ENCODE measurements at regions not wholly inside any gene's neighbourhood (a gene's known extent, or its start where the extent isn't known, plus 50 kb on each side); places are given as distances from the start of the nearest gene placed in this dataset.

- no peak for DNase-seq
- no peaks in the 10 kb centered on the region for H3K9me3 ChIP-seq
- no peaks in the 10 kb centered on the region for H3K36me3 ChIP-seq
- H3K4me3 ChIP-seq: no peak overlapping the region
- H3K27me3 ChIP-seq: no peaks in the 10 kb centered on the region
- TF ChIP-seq CTCF (IDR thresholded peaks at IDR 0.05): no peak
- intact Hi-C loops (cut with DNase I): no loop called here
- H3K9ac ChIP-seq (ENCODE audit: low read depth in 2 of 2, low read length in 2 of 2): no peak overlapping the region
- H3K4me1 ChIP-seq: no peaks in the 10 kb centered on the region
- no peak overlapping the region for H3K27ac ChIP-seq
Observed at GRCh38 chr5:81907012-81907635, 64.7 kb upstream of the ATG10 start.

- no peak overlapping the region for H3K4me3 ChIP-seq
- no peaks in the 10 kb centered on the region for H3K4me1 ChIP-seq
- intact Hi-C loops (cut with DNase I): no loop called here
- no peaks in the 10 kb centered on the region for H3K9me3 ChIP-seq
- no peaks in the 10 kb centered on the region for H3K36me3 ChIP-seq
- no peaks in the 10 kb centered on the region for H3K27me3 ChIP-seq
- H3K9ac ChIP-seq (ENCODE audit: low read depth in 2 of 2, low read length in 2 of 2): no peak overlapping the region
- DNase-seq: no peak
- no peak for TF ChIP-seq CTCF (IDR thresholded peaks at IDR 0.05)
- H3K27ac ChIP-seq: no peak overlapping the region
Observed at GRCh38 chr5:81906086-81906485, 65.7 kb upstream of the ATG10 start.

- TF ChIP-seq CTCF (IDR thresholded peaks at IDR 0.05): no peak
- H3K4me3 ChIP-seq: no peak overlapping the region
- H3K4me1 ChIP-seq: no peaks in the 10 kb centered on the region
- H3K27ac ChIP-seq: no peak overlapping the region
- intact Hi-C loops (cut with DNase I): no loop called here
- no peaks in the 10 kb centered on the region for H3K36me3 ChIP-seq
- H3K9ac ChIP-seq (ENCODE audit: low read depth in 2 of 2, low read length in 2 of 2): no peak overlapping the region
- H3K27me3 ChIP-seq: no peaks in the 10 kb centered on the region
- H3K9me3 ChIP-seq: no peaks in the 10 kb centered on the region
- no peak for DNase-seq
Observed at GRCh38 chr5:81904861-81905260, 67.0 kb upstream of the ATG10 start.

GRCh38 chr5:81904166-81904565 lies 67.7 kb upstream of the ATG10 start:
- Histone ChIP-seq H3K4me1 (no peaks in the 10 kb centered on the region), H3K27ac (no peak overlapping the region), H3K9ac (ENCODE audit: low read depth in 2 of 2, low read length in 2 of 2) (no peak overlapping the region), H3K4me3 (no peak overlapping the region), H3K36me3 (no peaks in the 10 kb centered on the region), H3K27me3 (no peaks in the 10 kb centered on the region), H3K9me3 (no peaks in the 10 kb centered on the region)
- no peak for TF ChIP-seq CTCF (IDR thresholded peaks at IDR 0.05)
- intact Hi-C loops (cut with DNase I): no loop called here
- DNase-seq: no peak

- no peaks in the 10 kb centered on the region for H3K4me1 ChIP-seq
- H3K36me3 ChIP-seq: no peaks in the 10 kb centered on the region
- intact Hi-C loops (cut with DNase I): no loop called here
- no peak overlapping the region for H3K27ac ChIP-seq
- TF ChIP-seq CTCF (IDR thresholded peaks at IDR 0.05): no peak
- H3K9ac ChIP-seq (ENCODE audit: low read depth in 2 of 2, low read length in 2 of 2): no peak overlapping the region
- no peaks in the 10 kb centered on the region for H3K27me3 ChIP-seq
- H3K9me3 ChIP-seq: no peaks in the 10 kb centered on the region
- no peak overlapping the region for H3K4me3 ChIP-seq
- DNase-seq: no peak
Observed at GRCh38 chr5:81901586-81901985, 70.2 kb upstream of the ATG10 start.

All from colonic mucosa (tissue), 4 donors.